ENCODE measurements at regions not wholly inside any gene's neighbourhood (a gene's known extent, or its start where the extent isn't known, plus 50 kb on each side); places are given as distances from the start of the nearest gene placed in this dataset.

- Histone ChIP-seq H3K4me1 (ENCODE audit: insufficient read depth, low read length) (peaks cover 4% of the 10 kb centered on the region; the same call in 1 of the 2 replicates), H3K27ac (ENCODE audit: insufficient read length, low read depth, low read length) (no peak overlapping the region), H3K27me3 (ENCODE audit: insufficient read depth, low read length) (no peaks in the 10 kb centered on the region), H3K4me2 (ENCODE audit: insufficient read depth, insufficient read length, low read length) (no peak overlapping the region), H3K23ac (ENCODE audit: insufficient read length, low read depth, low read length) (no peak overlapping the region), H3K14ac (ENCODE audit: insufficient read depth, low read length) (no peak overlapping the region), H2BK5ac (ENCODE audit: insufficient read length, low read length) (no peak overlapping the region), H3K4ac (ENCODE audit: low read depth, low read length) (no peak overlapping the region), H2BK15ac (ENCODE audit: low read depth, low read length) (no peak overlapping the region), H3T11ph (ENCODE audit: low read length) (no peak overlapping the region), H2BK12ac (ENCODE audit: insufficient read length, low read depth, low read length) (no peak overlapping the region), H2AK5ac (ENCODE audit: insufficient read length, low read length) (no peak overlapping the region), H3K18ac (ENCODE audit: insufficient read length, low read depth, low read length) (no peak overlapping the region), H4K8ac (replicated peaks; ENCODE audit: insufficient read length, low read depth, low read length) (no peak overlapping the region), H4K20me1 (ENCODE audit: control insufficient read depth, insufficient read depth, insufficient read length) (no peaks in the 10 kb centered on the region), H2AFZ (ENCODE audit: low read length) (no peak overlapping the region), H3K79me1 (ENCODE audit: insufficient read depth, low read depth, low read length, poor library complexity, severe bottlenecking) (no peaks in the 10 kb centered on the region), H2BK20ac (ENCODE audit: low read depth, low read length, poor library complexity, severe bottlenecking) (no peak overlapping the region), H2BK120ac (ENCODE audit: low read depth, low read length, poor library complexity, severe bottlenecking) (no peak overlapping the region), H3K56ac (ENCODE audit: insufficient read length, low read depth, low read length) (no peak overlapping the region), H4K5ac (ENCODE audit: insufficient read length, low read depth, low read length) (no peak overlapping the region), H4K91ac (ENCODE audit: insufficient read length, low read depth, low read length) (no peak overlapping the region), H3K23me2 (ENCODE audit: insufficient read length, low read depth, low read length, poor library complexity, severe bottlenecking) (no peaks in the 10 kb centered on the region), H3K9ac (ENCODE audit: extremely low read depth, insufficient read length, low read length) (no peak overlapping the region), H3K79me2 (ENCODE audit: insufficient read depth, low read length) (no peaks in the 10 kb centered on the region), H3K9me3 (ENCODE audit: control insufficient read depth, low read depth, low read length) (no peaks in the 10 kb centered on the region)
- Mint-ChIP-seq H3K36me3 (ENCODE audit: insufficient read depth in 1 of 3, low read depth in 3 of 3) (peaks cover 0 to 4% (median 0%) of the 10 kb centered on the region in 3 experiments; a peak in 1 of 7 replicates), H3K9me3 (no peaks in the 10 kb centered on the region), H3K4me3 (no peak overlapping the region), H3K27me3 (ENCODE audit: low read depth) (no peaks in the 10 kb centered on the region), H3K27ac (no peak overlapping the region), H3K4me1 (peaks cover 36 to 41% of the 10 kb centered on the region in 2 experiments)
- DNase-seq, result no peak
- no CpG with 5 or more reads among the region's 2 CpGs for WGBS (ENCODE audit: extremely low coverage, insufficient read length, low lambda C conversion rate)
- no peak for TF ChIP-seq CTCF (conservative IDR thresholded peaks at IDR 0.05)
These were observed 1266.6 kb upstream of the CDH8 start for GRCh38 chr16:63302811-63303210.

Data from H9 (cell line).